Umbilical cord (tissue), 1 donor: ENCODE measurements at regions not wholly inside any gene's neighbourhood (a gene's known extent, or its start where the extent isn't known, plus 50 kb on each side); places are given as distances from the start of the nearest gene placed in this dataset.

Experiments
- DNase-seq: peaks from one replicate; pipeline ENCODE4 v3.0.0-alpha.2; 2015; ENCODE audit warnings: low spot score

GRCh38 chr6:22807261-22807660, 237.9 kb downstream of the HDGFL1 start:
- no peak for DNase-seq

- no peak for DNase-seq
Measured at GRCh38 chr6:22807818-22808217, 238.5 kb downstream of the HDGFL1 start.

- DNase-seq, result no peak
Measured at GRCh38 chr6:22808466-22808865, 239.1 kb downstream of the HDGFL1 start.

- DNase-seq, result no peak
Measured at GRCh38 chr6:22809370-22809769, 240.0 kb downstream of the HDGFL1 start.

- no peak for DNase-seq
Measured at GRCh38 chr6:22819209-22819608, 249.8 kb downstream of the HDGFL1 start.

GRCh38 chr6:22821664-22822320, 252.4 kb downstream of the HDGFL1 start:
- DNase-seq, result no peak

GRCh38 chr6:22825210-22825609, 255.8 kb downstream of the HDGFL1 start:
- DNase-seq, result no peak

- no peak for DNase-seq
Measured at GRCh38 chr6:22826961-22827360, 257.6 kb downstream of the HDGFL1 start.

GRCh38 chr6:22827760-22828159, 258.4 kb downstream of the HDGFL1 start:
- DNase-seq, result peak; percentile 69

GRCh38 chr6:22828179-22829062, 259.1 kb downstream of the HDGFL1 start:
- peak; percentile 98 for DNase-seq

- no peak for DNase-seq
Measured at GRCh38 chr6:22829070-22829469, 259.7 kb downstream of the HDGFL1 start.

GRCh38 chr6:22830463-22830862, 261.1 kb downstream of the HDGFL1 start:
- DNase-seq, result no peak

GRCh38 chr6:22833191-22833590, 263.8 kb downstream of the HDGFL1 start:
- no peak for DNase-seq

- DNase-seq, result no peak
Measured at GRCh38 chr6:22838345-22838744, 269.0 kb downstream of the HDGFL1 start.

GRCh38 chr6:22845467-22845866, 276.1 kb downstream of the HDGFL1 start:
- no peak for DNase-seq

GRCh38 chr6:22848121-22848520, 278.8 kb downstream of the HDGFL1 start:
- DNase-seq, result no peak

- no peak for DNase-seq
Measured at GRCh38 chr6:22849921-22850320, 280.6 kb downstream of the HDGFL1 start.

- DNase-seq, result no peak
Measured at GRCh38 chr6:22852101-22852500, 282.7 kb downstream of the HDGFL1 start.

GRCh38 chr6:22873513-22874136, 304.3 kb downstream of the HDGFL1 start:
- peak; percentile 52 for DNase-seq

- no peak for DNase-seq
Measured at GRCh38 chr6:22875845-22876244, 306.5 kb downstream of the HDGFL1 start.

- DNase-seq, result no peak
Measured at GRCh38 chr6:22878324-22878701, 308.9 kb downstream of the HDGFL1 start.

- DNase-seq, result no peak
Measured at GRCh38 chr6:22878706-22879105, 309.3 kb downstream of the HDGFL1 start.
